Lower leg skin (tissue), 4 donors: ENCODE measurements at regions not wholly inside any gene's neighbourhood (a gene's known extent, or its start where the extent isn't known, plus 50 kb on each side); places are given as distances from the start of the nearest gene placed in this dataset.
"Not testable (repeated sequence)": the region's sequence is repeated elsewhere in the genome, so short reads cannot be mapped to it uniquely, and the experiment has no call there.

Source experiments
- DNase-seq, 2 donors: peaks; one replicate each; pipeline ENCODE4 v3.0.0-alpha.2; 2019; ENCODE audit warnings: low spot score in 2 of 2
- H3K4me3 ChIP-seq: fragments of 200-600 bp; sonication (generic); 2 replicates; pipeline ENCODE4 v1.5.1; 2017; ENCODE audit warnings: mild to moderate bottlenecking, low read depth; ENCODE audit not compliant: poor library complexity, severe bottlenecking
- CTCF ChIP-seq, 3 donors: fragments of 450-650 bp; IDR thresholded peaks; one replicate each; pipeline ENCODE4 v1.5.1; 2016; ENCODE audit warnings: antibody characterized with exemption in 3 of 3, mild to moderate bottlenecking in 3 of 3, moderate library complexity in 2 of 3
- POLR2A ChIP-seq, 2 donors: fragments of 450-650 bp; IDR thresholded peaks; one replicate each; pipeline ENCODE4 v1.6.1; 2016 to 2017; ENCODE audit warnings: antibody characterized with exemption in 2 of 2, mild to moderate bottlenecking in 1 of 2, moderate library complexity in 1 of 2
- WGBS, 2 donors: methylation state at CpG; one replicate each; pipeline ENCODE4 v1.1.5; 2018; 5-methylcytosine and 5-hydroxymethylcytosine counted together
- intact Hi-C: fragments of 100-400 bp; cut with DNase I; formaldehyde crosslinking; loops from one replicate; pipeline ENCODE4 v1.15.0; 2023; ENCODE audit warnings: low total_unique reads

- intact Hi-C loops = loop anchor here (5.0 to 10.0 kb wide), 3 partner anchors 353 to 651 kb away; partner anchors contain the start of gene THBD
- DNase-seq = peak; percentile 57 to 94
- peak in 1 of 3 donors; percentile 56 for TF ChIP-seq CTCF (IDR thresholded peaks at IDR 0.05)
- no peak for TF ChIP-seq POLR2A (IDR thresholded peaks at IDR 0.05)
- 27 to 30% methylated on average over 25 of the region's 25 CpGs for WGBS, 2 donors
- no peak overlapping the region for H3K4me3 ChIP-seq
These were observed 107.2 kb upstream of the FOXA2 start for GRCh38 chr20:22691369-22692118.

- TF ChIP-seq CTCF (IDR thresholded peaks at IDR 0.05) (no peak), POLR2A (IDR thresholded peaks at IDR 0.05) (no peak)
- no peak overlapping the region for H3K4me3 ChIP-seq
- DNase-seq = no peak
- intact Hi-C loops = loop anchor here (5.0 to 10.0 kb wide), 3 partner anchors 353 to 650 kb away; partner anchors contain the start of gene THBD
- 50 to 63% methylated on average over 4 of the region's 4 CpGs for WGBS, 2 donors
These were observed 107.7 kb upstream of the FOXA2 start for GRCh38 chr20:22692119-22692475.

GRCh38 chr20:22692620-22693019 is 108.2 kb upstream of the FOXA2 start:
- H3K4me3 ChIP-seq = not testable (repeated sequence)
- intact Hi-C loops = loop anchor here (5.0 to 10.0 kb wide), 3 partner anchors 352 to 650 kb away; partner anchors contain the start of gene THBD
- DNase-seq = peak in 1 of 2 donors; percentile 50
- 83 to 87% methylated on average over 6 of the region's 6 CpGs for WGBS, 2 donors

GRCh38 chr20:22696759-22697158 is 112.4 kb upstream of the FOXA2 start:
- intact Hi-C loops = loop anchor here (10.0 kb wide), 1 partner anchor 348 kb away; the partner anchor contains the start of gene THBD
- TF ChIP-seq POLR2A (IDR thresholded peaks at IDR 0.05) = no peak
- no peak for TF ChIP-seq CTCF (IDR thresholded peaks at IDR 0.05)
- H3K4me3 ChIP-seq = no peak overlapping the region
- WGBS, 2 donors = 89 to 95% methylated on average over 4 of the region's 4 CpGs
- peak in 1 of 2 donors; percentile 58 for DNase-seq

- H3K4me3 ChIP-seq = no peak overlapping the region
- DNase-seq = no peak
- intact Hi-C loops = loop anchor here (10.0 kb wide), 1 partner anchor 346 kb away; the partner anchor contains the start of gene THBD
- TF ChIP-seq CTCF (IDR thresholded peaks at IDR 0.05) (no peak), POLR2A (IDR thresholded peaks at IDR 0.05) (no peak)
- WGBS, 2 donors = 72 to 73% methylated on average over 5 of the region's 5 CpGs
These were observed 114.0 kb upstream of the FOXA2 start for GRCh38 chr20:22698259-22698842.

GRCh38 chr20:22699396-22699795 is 115.0 kb upstream of the FOXA2 start:
- intact Hi-C loops = loop anchor here (10.0 kb wide), 1 partner anchor 345 kb away; the partner anchor contains the start of gene THBD
- 81 to 89% methylated on average over 3 of the region's 3 CpGs for WGBS, 2 donors
- H3K4me3 ChIP-seq = no peak overlapping the region

More at GRCh38 chr20:22699396-22699795, 115.0 kb upstream of the FOXA2 start:
- TF ChIP-seq POLR2A (IDR thresholded peaks at IDR 0.05) (no peak), CTCF (IDR thresholded peaks at IDR 0.05) (no peak)
- peak in 1 of 2 donors; percentile 50 for DNase-seq
